ENCODE measurements at regions not wholly inside any gene's neighbourhood (a gene's known extent, or its start where the extent isn't known, plus 50 kb on each side); places are given as distances from the start of the nearest gene placed in this dataset.

DNA sequence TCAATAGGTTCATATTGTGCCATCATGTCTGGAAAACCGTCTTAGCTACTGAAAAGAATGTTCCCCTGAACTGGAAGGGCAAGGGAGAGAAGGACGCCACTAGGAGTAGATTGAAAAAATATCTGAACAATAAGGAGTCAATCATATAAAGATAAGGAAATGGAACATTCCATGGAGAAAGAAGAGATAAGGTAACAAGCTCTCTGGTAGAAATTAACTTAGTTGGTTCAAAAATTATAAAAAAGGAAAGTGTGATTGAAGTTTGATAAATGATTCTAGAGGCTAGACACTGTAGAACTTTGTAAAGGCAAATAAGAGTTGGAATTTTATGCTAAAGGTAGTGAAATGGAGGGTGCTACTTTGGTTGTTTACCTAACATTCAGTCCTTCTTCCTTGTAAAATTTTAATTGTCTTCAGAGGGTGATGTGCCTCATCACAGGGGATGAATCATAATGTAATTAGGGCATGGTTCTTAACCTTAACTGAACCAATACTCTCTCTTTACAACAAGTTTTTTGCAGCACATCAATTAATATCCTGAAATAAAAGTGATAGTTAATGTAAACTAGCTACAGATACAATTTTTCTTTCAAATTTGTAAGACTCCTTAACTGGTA is 135.5 kb downstream of the GPX5 start:
- H3K27ac ChIP-seq (ENCODE audit: low read length) = no peak overlapping the region
- no peaks in the 10 kb centered on the region for H3K79me2 ChIP-seq (replicated peaks; ENCODE audit: insufficient read depth, low read length)
- H4K20me1 ChIP-seq (ENCODE audit: insufficient read depth) = no peaks in the 10 kb centered on the region
- H3K36me3 ChIP-seq (ENCODE audit: insufficient read depth, low read length) = no peaks in the 10 kb centered on the region
- no peak overlapping the region for H2AFZ ChIP-seq (ENCODE audit: low read depth, low read length)
- H3K9me3 ChIP-seq (ENCODE audit: low read length) = no peaks in the 10 kb centered on the region
- no peaks in the 10 kb centered on the region for H3K27me3 ChIP-seq (ENCODE audit: insufficient read depth, low read depth, low read length)
- no peaks in the 10 kb centered on the region for H3K9me2 ChIP-seq (ENCODE audit: insufficient read depth, low read length)
- peaks cover 7% of the 10 kb centered on the region for H3F3A ChIP-seq (ENCODE audit: insufficient read depth, low read length, poor library complexity, severe bottlenecking)
- H3K4me2 ChIP-seq (ENCODE audit: low read length) = no peak overlapping the region
- no peak overlapping the region for H3K9ac ChIP-seq (ENCODE audit: low read length)
- TF ChIP-seq SMC3 (conservative IDR thresholded peaks at IDR 0.05; ENCODE audit: poor library complexity) = no peak
- no peak for TF ChIP-seq TAF1 (IDR thresholded peaks at IDR 0.05; ENCODE audit: low read depth)
- TF ChIP-seq RAD21 (conservative IDR thresholded peaks at IDR 0.05) = no peak
- TF ChIP-seq, protein P1, sequence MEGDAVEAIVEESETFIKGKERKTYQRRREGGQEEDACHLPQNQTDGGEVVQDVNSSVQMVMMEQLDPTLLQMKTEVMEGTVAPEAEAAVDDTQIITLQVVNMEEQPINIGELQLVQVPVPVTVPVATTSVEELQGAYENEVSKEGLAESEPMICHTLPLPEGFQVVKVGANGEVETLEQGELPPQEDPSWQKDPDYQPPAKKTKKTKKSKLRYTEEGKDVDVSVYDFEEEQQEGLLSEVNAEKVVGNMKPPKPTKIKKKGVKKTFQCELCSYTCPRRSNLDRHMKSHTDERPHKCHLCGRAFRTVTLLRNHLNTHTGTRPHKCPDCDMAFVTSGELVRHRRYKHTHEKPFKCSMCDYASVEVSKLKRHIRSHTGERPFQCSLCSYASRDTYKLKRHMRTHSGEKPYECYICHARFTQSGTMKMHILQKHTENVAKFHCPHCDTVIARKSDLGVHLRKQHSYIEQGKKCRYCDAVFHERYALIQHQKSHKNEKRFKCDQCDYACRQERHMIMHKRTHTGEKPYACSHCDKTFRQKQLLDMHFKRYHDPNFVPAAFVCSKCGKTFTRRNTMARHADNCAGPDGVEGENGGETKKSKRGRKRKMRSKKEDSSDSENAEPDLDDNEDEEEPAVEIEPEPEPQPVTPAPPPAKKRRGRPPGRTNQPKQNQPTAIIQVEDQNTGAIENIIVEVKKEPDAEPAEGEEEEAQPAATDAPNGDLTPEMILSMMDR (IDR thresholded peaks at IDR 0.05; ENCODE audit: poor library complexity, severe bottlenecking) = no peak
- TF ChIP-seq, protein P2, sequence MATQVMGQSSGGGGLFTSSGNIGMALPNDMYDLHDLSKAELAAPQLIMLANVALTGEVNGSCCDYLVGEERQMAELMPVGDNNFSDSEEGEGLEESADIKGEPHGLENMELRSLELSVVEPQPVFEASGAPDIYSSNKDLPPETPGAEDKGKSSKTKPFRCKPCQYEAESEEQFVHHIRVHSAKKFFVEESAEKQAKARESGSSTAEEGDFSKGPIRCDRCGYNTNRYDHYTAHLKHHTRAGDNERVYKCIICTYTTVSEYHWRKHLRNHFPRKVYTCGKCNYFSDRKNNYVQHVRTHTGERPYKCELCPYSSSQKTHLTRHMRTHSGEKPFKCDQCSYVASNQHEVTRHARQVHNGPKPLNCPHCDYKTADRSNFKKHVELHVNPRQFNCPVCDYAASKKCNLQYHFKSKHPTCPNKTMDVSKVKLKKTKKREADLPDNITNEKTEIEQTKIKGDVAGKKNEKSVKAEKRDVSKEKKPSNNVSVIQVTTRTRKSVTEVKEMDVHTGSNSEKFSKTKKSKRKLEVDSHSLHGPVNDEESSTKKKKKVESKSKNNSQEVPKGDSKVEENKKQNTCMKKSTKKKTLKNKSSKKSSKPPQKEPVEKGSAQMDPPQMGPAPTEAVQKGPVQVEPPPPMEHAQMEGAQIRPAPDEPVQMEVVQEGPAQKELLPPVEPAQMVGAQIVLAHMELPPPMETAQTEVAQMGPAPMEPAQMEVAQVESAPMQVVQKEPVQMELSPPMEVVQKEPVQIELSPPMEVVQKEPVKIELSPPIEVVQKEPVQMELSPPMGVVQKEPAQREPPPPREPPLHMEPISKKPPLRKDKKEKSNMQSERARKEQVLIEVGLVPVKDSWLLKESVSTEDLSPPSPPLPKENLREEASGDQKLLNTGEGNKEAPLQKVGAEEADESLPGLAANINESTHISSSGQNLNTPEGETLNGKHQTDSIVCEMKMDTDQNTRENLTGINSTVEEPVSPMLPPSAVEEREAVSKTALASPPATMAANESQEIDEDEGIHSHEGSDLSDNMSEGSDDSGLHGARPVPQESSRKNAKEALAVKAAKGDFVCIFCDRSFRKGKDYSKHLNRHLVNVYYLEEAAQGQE (IDR thresholded peaks at IDR 0.05; ENCODE audit: borderline replicate concordance) = no peak
- no peak for TF ChIP-seq EP300 (conservative IDR thresholded peaks at IDR 0.05; ENCODE audit: poor library complexity, severe bottlenecking)
- no peak for TF ChIP-seq POLR2AphosphoS5 (IDR thresholded peaks at IDR 0.05)
- no peak for TF ChIP-seq MXI1 (conservative IDR thresholded peaks at IDR 0.05; ENCODE audit: poor library complexity, severe bottlenecking)
- no peak for TF ChIP-seq EZH2 (IDR thresholded peaks at IDR 0.05; ENCODE audit: borderline replicate concordance, insufficient read depth, low read length, poor library complexity, severe bottlenecking)
- no peak overlapping the region for H3K4me3 ChIP-seq (ENCODE audit: low read length)

DNA sequence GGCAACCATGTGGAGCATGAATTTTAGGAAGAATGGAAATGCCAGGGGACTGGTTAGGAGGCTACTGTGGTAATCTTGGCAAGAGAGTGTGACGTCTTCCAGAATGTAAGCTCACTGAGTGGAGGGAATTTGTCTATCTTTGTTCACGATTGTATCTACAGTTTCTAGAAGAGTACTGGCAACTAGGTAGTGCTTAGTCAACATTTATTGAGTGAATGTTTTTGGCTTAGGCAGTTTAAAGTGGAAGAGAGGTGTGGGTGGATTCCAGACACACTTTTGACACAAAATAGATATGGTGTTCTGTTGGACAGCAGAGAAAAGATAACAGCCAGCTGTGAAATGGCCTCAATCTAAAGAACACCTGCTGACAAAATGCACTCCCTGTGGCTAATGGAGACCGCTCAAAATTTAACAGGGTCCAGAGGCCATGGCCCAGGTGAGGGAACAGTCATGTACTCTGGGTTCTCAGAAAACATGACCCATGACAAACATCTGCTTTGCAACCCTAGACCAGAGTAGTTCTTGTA is 139.3 kb downstream of the GPX5 start:
- no peak overlapping the region for H3K4me3 ChIP-seq (ENCODE audit: low read length)
- H3K4me2 ChIP-seq (ENCODE audit: low read length) = no peak overlapping the region
- no peak overlapping the region for H3K9ac ChIP-seq (ENCODE audit: low read length)
- no peaks in the 10 kb centered on the region for H3K79me2 ChIP-seq (replicated peaks; ENCODE audit: insufficient read depth, low read length)
- no peaks in the 10 kb centered on the region for H3K9me3 ChIP-seq (ENCODE audit: low read length)
- no peak overlapping the region for H2AFZ ChIP-seq (ENCODE audit: low read depth, low read length)
- H3K36me3 ChIP-seq (ENCODE audit: insufficient read depth, low read length) = no peaks in the 10 kb centered on the region
- H3F3A ChIP-seq (ENCODE audit: insufficient read depth, low read length, poor library complexity, severe bottlenecking) = no peaks in the 10 kb centered on the region
- H4K20me1 ChIP-seq (ENCODE audit: insufficient read depth) = no peaks in the 10 kb centered on the region
- TF ChIP-seq EP300 (conservative IDR thresholded peaks at IDR 0.05; ENCODE audit: poor library complexity, severe bottlenecking) (no peak), MXI1 (conservative IDR thresholded peaks at IDR 0.05; ENCODE audit: poor library complexity, severe bottlenecking) (no peak), SMC3 (conservative IDR thresholded peaks at IDR 0.05; ENCODE audit: poor library complexity) (no peak), RAD21 (conservative IDR thresholded peaks at IDR 0.05) (no peak), EZH2 (IDR thresholded peaks at IDR 0.05; ENCODE audit: borderline replicate concordance, insufficient read depth, low read length, poor library complexity, severe bottlenecking) (no peak), TAF1 (IDR thresholded peaks at IDR 0.05; ENCODE audit: low read depth) (no peak), POLR2AphosphoS5 (IDR thresholded peaks at IDR 0.05) (no peak)
- TF ChIP-seq, protein P2 (IDR thresholded peaks at IDR 0.05; ENCODE audit: borderline replicate concordance) = no peak
- TF ChIP-seq, protein P1 (IDR thresholded peaks at IDR 0.05; ENCODE audit: poor library complexity, severe bottlenecking) = no peak
- H3K27ac ChIP-seq (ENCODE audit: low read length) = no peak overlapping the region
- no peaks in the 10 kb centered on the region for H3K9me2 ChIP-seq (ENCODE audit: insufficient read depth, low read length)
- no peaks in the 10 kb centered on the region for H3K27me3 ChIP-seq (ENCODE audit: insufficient read depth, low read depth, low read length)

Data from neural cell (in vitro differentiated cells).